ENCODE measurements at regions not wholly inside any gene's neighbourhood (a gene's known extent, or its start where the extent isn't known, plus 50 kb on each side); places are given as distances from the start of the nearest gene placed in this dataset.

GRCh38 chr6:109301418-109301817 is 80.8 kb downstream of the CD164 start:
- TF ChIP-seq TAF1 (IDR thresholded peaks at IDR 0.05; ENCODE audit: borderline replicate concordance, low read depth, low read length), result no peak
- no peak for TF ChIP-seq POLR2AphosphoS5 (IDR thresholded peaks at IDR 0.05; ENCODE audit: low read depth, low read length)
- TF ChIP-seq POLR2A (IDR thresholded peaks at IDR 0.05; ENCODE audit: low read depth, low read length), result no peak
- no peak for FAIRE-seq

GRCh38 chr6:109300874-109301273 is 81.4 kb downstream of the CD164 start:
- TF ChIP-seq POLR2AphosphoS5 (IDR thresholded peaks at IDR 0.05; ENCODE audit: low read depth, low read length) (no peak), TAF1 (IDR thresholded peaks at IDR 0.05; ENCODE audit: borderline replicate concordance, low read depth, low read length) (no peak), POLR2A (IDR thresholded peaks at IDR 0.05; ENCODE audit: low read depth, low read length) (no peak)
- FAIRE-seq (no peak), DNase-seq (ENCODE audit: insufficient read length) (no peak)

More at GRCh38 chr6:109301418-109301817, 80.8 kb downstream of the CD164 start:
- no peak for DNase-seq (ENCODE audit: insufficient read length)

- FAIRE-seq (peak; percentile 9), DNase-seq (ENCODE audit: insufficient read length) (no peak)
Measured at GRCh38 chr6:109299776-109300564, 82.3 kb downstream of the CD164 start.

GRCh38 chr6:109299265-109299607 is 83.0 kb downstream of the CD164 start:
- DNase-seq (ENCODE audit: insufficient read length), result no peak
- TF ChIP-seq POLR2A (IDR thresholded peaks at IDR 0.05; ENCODE audit: low read depth, low read length), result no peak
- no peak for TF ChIP-seq TAF1 (IDR thresholded peaks at IDR 0.05; ENCODE audit: borderline replicate concordance, low read depth, low read length)
- TF ChIP-seq POLR2AphosphoS5 (IDR thresholded peaks at IDR 0.05; ENCODE audit: low read depth, low read length), result no peak
- FAIRE-seq, result no peak

More at GRCh38 chr6:109299776-109300564, 82.3 kb downstream of the CD164 start:
- TF ChIP-seq POLR2AphosphoS5 (IDR thresholded peaks at IDR 0.05; ENCODE audit: low read depth, low read length) (no peak), TAF1 (IDR thresholded peaks at IDR 0.05; ENCODE audit: borderline replicate concordance, low read depth, low read length) (no peak), POLR2A (IDR thresholded peaks at IDR 0.05; ENCODE audit: low read depth, low read length) (no peak)

- DNase-seq (ENCODE audit: insufficient read length) (no peak), FAIRE-seq (no peak)
- TF ChIP-seq POLR2A (IDR thresholded peaks at IDR 0.05; ENCODE audit: low read depth, low read length), result no peak
- no peak for TF ChIP-seq TAF1 (IDR thresholded peaks at IDR 0.05; ENCODE audit: borderline replicate concordance, low read depth, low read length)
- TF ChIP-seq POLR2AphosphoS5 (IDR thresholded peaks at IDR 0.05; ENCODE audit: low read depth, low read length), result no peak
Measured at GRCh38 chr6:109298605-109299264, 83.5 kb downstream of the CD164 start.

GRCh38 chr6:109297406-109298110 is 84.7 kb downstream of the CD164 start:
- DNase-seq (ENCODE audit: insufficient read length) (no peak), FAIRE-seq (no peak)
- TF ChIP-seq POLR2AphosphoS5 (IDR thresholded peaks at IDR 0.05; ENCODE audit: low read depth, low read length) (no peak), POLR2A (IDR thresholded peaks at IDR 0.05; ENCODE audit: low read depth, low read length) (no peak), TAF1 (IDR thresholded peaks at IDR 0.05; ENCODE audit: borderline replicate concordance, low read depth, low read length) (no peak)

- DNase-seq (ENCODE audit: insufficient read length) (no peak), FAIRE-seq (no peak)
- TF ChIP-seq POLR2A (IDR thresholded peaks at IDR 0.05; ENCODE audit: low read depth, low read length) (no peak), TAF1 (IDR thresholded peaks at IDR 0.05; ENCODE audit: borderline replicate concordance, low read depth, low read length) (no peak), POLR2AphosphoS5 (IDR thresholded peaks at IDR 0.05; ENCODE audit: low read depth, low read length) (no peak)
Measured at GRCh38 chr6:109296971-109297372, 85.3 kb downstream of the CD164 start.

- DNase-seq (ENCODE audit: insufficient read length) (no peak), FAIRE-seq (no peak)
- TF ChIP-seq POLR2A (IDR thresholded peaks at IDR 0.05; ENCODE audit: low read depth, low read length), result no peak
- no peak for TF ChIP-seq POLR2AphosphoS5 (IDR thresholded peaks at IDR 0.05; ENCODE audit: low read depth, low read length)
- no peak for TF ChIP-seq TAF1 (IDR thresholded peaks at IDR 0.05; ENCODE audit: borderline replicate concordance, low read depth, low read length)
Measured at GRCh38 chr6:109296452-109296851, 85.8 kb downstream of the CD164 start.

- TF ChIP-seq TAF1 (IDR thresholded peaks at IDR 0.05; ENCODE audit: borderline replicate concordance, low read depth, low read length), result no peak
- no peak for TF ChIP-seq POLR2AphosphoS5 (IDR thresholded peaks at IDR 0.05; ENCODE audit: low read depth, low read length)
- no peak for TF ChIP-seq POLR2A (IDR thresholded peaks at IDR 0.05; ENCODE audit: low read depth, low read length)
- FAIRE-seq, result no peak
- DNase-seq (ENCODE audit: insufficient read length), result no peak
Measured at GRCh38 chr6:109295774-109296156, 86.5 kb downstream of the CD164 start.

GRCh38 chr6:109295109-109295773 is 87.0 kb downstream of the CD164 start:
- TF ChIP-seq POLR2AphosphoS5 (IDR thresholded peaks at IDR 0.05; ENCODE audit: low read depth, low read length), result no peak
- no peak for TF ChIP-seq POLR2A (IDR thresholded peaks at IDR 0.05; ENCODE audit: low read depth, low read length)
- no peak for TF ChIP-seq TAF1 (IDR thresholded peaks at IDR 0.05; ENCODE audit: borderline replicate concordance, low read depth, low read length)
- FAIRE-seq (no peak), DNase-seq (ENCODE audit: insufficient read length) (no peak)

GRCh38 chr6:109292983-109293586 is 89.2 kb downstream of the CD164 start:
- FAIRE-seq (no peak), DNase-seq (ENCODE audit: insufficient read length) (no peak)
- TF ChIP-seq TAF1 (IDR thresholded peaks at IDR 0.05; ENCODE audit: borderline replicate concordance, low read depth, low read length), result no peak
- TF ChIP-seq POLR2AphosphoS5 (IDR thresholded peaks at IDR 0.05; ENCODE audit: low read depth, low read length), result no peak
- TF ChIP-seq POLR2A (IDR thresholded peaks at IDR 0.05; ENCODE audit: low read depth, low read length), result no peak

Data from GM12892 (cell line).